MCF 10A (cell line): ENCODE measurements at regions not wholly inside any gene's neighbourhood (a gene's known extent, or its start where the extent isn't known, plus 50 kb on each side); places are given as distances from the start of the nearest gene placed in this dataset.

Source experiments
- BruUV-seq: library from RNA; stranded (reverse); fragments of 400-500 nt; replicated peaks from 2 replicates; lab custom pipeline; 2021; lab: Mats Ljungman, UMichigan
- CTCF ChIA-PET: fragments of 300-600 bp; sonication (Branson Sonifier 250); formaldehyde crosslinking; extraction: SDS; loops from one replicate; lab custom pipeline; 2021; ENCODE audit warnings: antibody characterized with exemption, inconsistent platforms; lab: Yijun Ruan, JAX
- POLR2A ChIA-PET: fragments of 300-600, 350-650 bp; sonication (Branson Sonifier 250); formaldehyde crosslinking; extraction: SDS; loops from one replicate; lab custom pipeline; 2020; ENCODE audit warnings: antibody characterized with exemption, inconsistent platforms; lab: Yijun Ruan, JAX
- DNase-seq: peaks from one replicate; pipeline ENCODE4 v3.0.0-alpha.2; 2018; ENCODE audit not compliant: unreplicated experiment
- H3K27ac Mint-ChIP-seq: one replicate; pipeline ENCODE4 v1.8.0; 2022; ENCODE audit warnings: mild to moderate bottlenecking, low read depth, mixed read lengths; ENCODE audit not compliant: unreplicated experiment
- H3K27me3 Mint-ChIP-seq: one replicate; pipeline ENCODE4 v1.8.0; 2022; ENCODE audit warnings: mixed read lengths; ENCODE audit not compliant: insufficient read depth, unreplicated experiment
- H3K36me3 Mint-ChIP-seq: one replicate; pipeline ENCODE4 v1.8.0; 2022; ENCODE audit warnings: mild to moderate bottlenecking, moderate library complexity, mixed read lengths; ENCODE audit not compliant: insufficient read depth, unreplicated experiment
- H3K4me1 Mint-ChIP-seq: one replicate; pipeline ENCODE4 v1.8.0; 2022; ENCODE audit warnings: mixed read lengths; ENCODE audit not compliant: insufficient read depth, unreplicated experiment
- H3K4me3 Mint-ChIP-seq: one replicate; pipeline ENCODE4 v1.8.0; 2022; ENCODE audit warnings: mild to moderate bottlenecking, moderate library complexity, mixed read lengths; ENCODE audit not compliant: unreplicated experiment
- H3K9me3 Mint-ChIP-seq: one replicate; pipeline ENCODE4 v1.8.0; 2022; ENCODE audit warnings: mixed read lengths; ENCODE audit not compliant: unreplicated experiment
- intact Hi-C: fragments of 100-400 bp; cut with micrococcal nuclease; formaldehyde crosslinking; loops from 2 replicates; pipeline ENCODE4 v1.14.1; 2022
- TF ChIP-seq, protein P1 (sequence below): fragments of 200-600 bp; IDR thresholded peaks from one replicate; pipeline ENCODE4 v1.8.0; 2022; ENCODE audit warnings: antibody characterized with exemption, mild to moderate bottlenecking; ENCODE audit not compliant: unreplicated experiment

DNA sequence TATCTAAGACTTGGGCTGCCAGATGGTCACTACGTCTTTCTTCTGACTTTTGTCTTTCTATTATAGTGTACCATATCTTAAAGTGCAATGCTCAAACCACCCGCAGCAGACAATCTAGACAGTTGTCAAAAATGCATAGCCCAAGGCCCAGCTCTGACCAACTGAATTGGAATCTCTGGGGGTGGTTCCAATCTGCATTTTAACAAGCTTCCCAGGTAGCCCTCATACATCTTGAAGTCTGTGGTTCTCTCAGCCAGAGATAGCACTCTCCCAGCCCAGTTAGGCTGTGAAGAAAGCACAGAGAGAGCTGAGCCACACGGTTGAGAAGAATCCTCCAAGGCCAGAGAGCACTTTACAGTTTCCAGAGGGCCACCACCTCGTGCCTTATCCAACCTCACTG lies 128.2 kb upstream of the HAND1 start:
- Mint-ChIP-seq H3K4me1 (peaks cover 10% of the 10 kb centered on the region), H3K9me3 (no peaks in the 10 kb centered on the region), H3K27me3 (peaks cover 23% of the 10 kb centered on the region), H3K36me3 (no peaks in the 10 kb centered on the region), H3K27ac (no peak overlapping the region), H3K4me3 (no peak overlapping the region)
- TF ChIP-seq, protein P1, sequence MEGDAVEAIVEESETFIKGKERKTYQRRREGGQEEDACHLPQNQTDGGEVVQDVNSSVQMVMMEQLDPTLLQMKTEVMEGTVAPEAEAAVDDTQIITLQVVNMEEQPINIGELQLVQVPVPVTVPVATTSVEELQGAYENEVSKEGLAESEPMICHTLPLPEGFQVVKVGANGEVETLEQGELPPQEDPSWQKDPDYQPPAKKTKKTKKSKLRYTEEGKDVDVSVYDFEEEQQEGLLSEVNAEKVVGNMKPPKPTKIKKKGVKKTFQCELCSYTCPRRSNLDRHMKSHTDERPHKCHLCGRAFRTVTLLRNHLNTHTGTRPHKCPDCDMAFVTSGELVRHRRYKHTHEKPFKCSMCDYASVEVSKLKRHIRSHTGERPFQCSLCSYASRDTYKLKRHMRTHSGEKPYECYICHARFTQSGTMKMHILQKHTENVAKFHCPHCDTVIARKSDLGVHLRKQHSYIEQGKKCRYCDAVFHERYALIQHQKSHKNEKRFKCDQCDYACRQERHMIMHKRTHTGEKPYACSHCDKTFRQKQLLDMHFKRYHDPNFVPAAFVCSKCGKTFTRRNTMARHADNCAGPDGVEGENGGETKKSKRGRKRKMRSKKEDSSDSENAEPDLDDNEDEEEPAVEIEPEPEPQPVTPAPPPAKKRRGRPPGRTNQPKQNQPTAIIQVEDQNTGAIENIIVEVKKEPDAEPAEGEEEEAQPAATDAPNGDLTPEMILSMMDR, result no peak
- POLR2A ChIA-PET, result no interaction called here
- CTCF ChIA-PET, result interaction anchor here (0.6 to 11.1 kb wide), 6 partner anchors 26 to 184 kb away, joined by 3 to 351 read pairs (median 4); no protein-coding TSS in a partner anchor
- DNase-seq, result no peak
- intact Hi-C loops, result no loop called here
- no TSS peak for BruUV-seq

GRCh38 chr5:154603953-154604679 lies 126.1 kb upstream of the HAND1 start:
- no peak overlapping the region for H3K27ac Mint-ChIP-seq
- peaks cover 10% of the 10 kb centered on the region for H3K4me1 Mint-ChIP-seq
- DNase-seq, result no peak
- H3K36me3 Mint-ChIP-seq, result no peaks in the 10 kb centered on the region
- CTCF ChIA-PET, result interaction anchor here (0.8 to 2.6 kb wide), 5 partner anchors 26 to 628 kb away, joined by 3 to 28 read pairs (median 4); no protein-coding TSS in a partner anchor
- TF ChIP-seq, protein P1, result no peak
- no peak overlapping the region for H3K4me3 Mint-ChIP-seq
- no TSS peak for BruUV-seq
- peaks cover 19% of the 10 kb centered on the region for H3K27me3 Mint-ChIP-seq
- POLR2A ChIA-PET, result no interaction called here
- intact Hi-C loops, result no loop called here
- H3K9me3 Mint-ChIP-seq, result no peaks in the 10 kb centered on the region

GRCh38 chr5:154603485-154603884 lies 125.5 kb upstream of the HAND1 start:
- TF ChIP-seq, protein P1, result no peak
- CTCF ChIA-PET, result interaction anchor here (0.6 to 2.6 kb wide), 7 partner anchors 26 to 627 kb away, joined by 3 to 28 read pairs (median 6); no protein-coding TSS in a partner anchor
- DNase-seq, result no peak
- no peaks in the 10 kb centered on the region for H3K36me3 Mint-ChIP-seq
- H3K4me1 Mint-ChIP-seq, result peaks cover 10% of the 10 kb centered on the region
- H3K9me3 Mint-ChIP-seq, result no peaks in the 10 kb centered on the region
- intact Hi-C loops, result no loop called here
- H3K27ac Mint-ChIP-seq, result no peak overlapping the region
- H3K4me3 Mint-ChIP-seq, result no peak overlapping the region
- peaks cover 24% of the 10 kb centered on the region for H3K27me3 Mint-ChIP-seq
- no TSS peak for BruUV-seq
- POLR2A ChIA-PET, result no interaction called here

DNA sequence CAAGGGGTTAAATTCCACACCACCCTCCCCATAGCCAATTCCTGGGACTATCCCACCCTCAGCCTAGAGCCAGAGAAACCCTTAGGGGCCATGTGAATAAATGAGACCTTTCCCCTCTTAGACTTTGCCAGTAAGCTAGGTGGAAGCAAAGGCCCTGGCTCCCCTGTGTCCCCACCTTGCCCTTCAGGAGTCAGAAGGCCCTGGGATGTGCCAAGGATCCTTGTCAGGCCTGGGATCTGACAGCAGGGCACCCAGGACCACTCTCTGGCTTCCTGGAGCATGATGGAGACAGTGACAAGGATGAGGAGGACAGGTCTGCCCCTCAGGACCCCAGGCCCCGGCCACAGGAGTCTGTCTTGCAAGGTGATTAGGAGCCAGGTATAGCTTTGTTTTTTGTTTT lies 125.0 kb upstream of the HAND1 start:
- H3K4me1 Mint-ChIP-seq, result peaks cover 10% of the 10 kb centered on the region
- DNase-seq, result no peak
- no TSS peak for BruUV-seq
- H3K27ac Mint-ChIP-seq, result no peak overlapping the region
- CTCF ChIA-PET, result interaction anchor here (0.6 to 2.6 kb wide), 10 partner anchors 27 to 627 kb away, joined by 3 to 28 read pairs (median 4); no protein-coding TSS in a partner anchor
- POLR2A ChIA-PET, result no interaction called here
- no peaks in the 10 kb centered on the region for H3K36me3 Mint-ChIP-seq
- TF ChIP-seq, protein P1, result no peak
- intact Hi-C loops, result no loop called here
- no peak overlapping the region for H3K4me3 Mint-ChIP-seq
- peaks cover 4% of the 10 kb centered on the region for H3K9me3 Mint-ChIP-seq
- H3K27me3 Mint-ChIP-seq, result peaks cover 29% of the 10 kb centered on the region
